ENCODE measurements at regions not wholly inside any gene's neighbourhood (a gene's known extent, or its start where the extent isn't known, plus 50 kb on each side); places are given as distances from the start of the nearest gene placed in this dataset.

- TF ChIP-seq, protein P1, sequence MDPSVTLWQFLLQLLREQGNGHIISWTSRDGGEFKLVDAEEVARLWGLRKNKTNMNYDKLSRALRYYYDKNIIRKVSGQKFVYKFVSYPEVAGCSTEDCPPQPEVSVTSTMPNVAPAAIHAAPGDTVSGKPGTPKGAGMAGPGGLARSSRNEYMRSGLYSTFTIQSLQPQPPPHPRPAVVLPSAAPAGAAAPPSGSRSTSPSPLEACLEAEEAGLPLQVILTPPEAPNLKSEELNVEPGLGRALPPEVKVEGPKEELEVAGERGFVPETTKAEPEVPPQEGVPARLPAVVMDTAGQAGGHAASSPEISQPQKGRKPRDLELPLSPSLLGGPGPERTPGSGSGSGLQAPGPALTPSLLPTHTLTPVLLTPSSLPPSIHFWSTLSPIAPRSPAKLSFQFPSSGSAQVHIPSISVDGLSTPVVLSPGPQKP (IDR thresholded peaks at IDR 0.05; ENCODE audit: low read depth, low read length): no peak
- TF ChIP-seq MXI1 (IDR thresholded peaks at IDR 0.05; ENCODE audit: low read depth, low read length): no peak
- TF ChIP-seq CUX1 (IDR thresholded peaks at IDR 0.05; ENCODE audit: insufficient replicate concordance, low read depth, low read length): no peak
- no peak for TF ChIP-seq USF1 (IDR thresholded peaks at IDR 0.05; ENCODE audit: borderline replicate concordance, extremely low read length, insufficient read depth, low read depth, low read length)
- TF ChIP-seq FOS (IDR thresholded peaks at IDR 0.05; ENCODE audit: borderline replicate concordance, extremely low read depth, insufficient read length): no peak
- TF ChIP-seq MYC (IDR thresholded peaks at IDR 0.05; ENCODE audit: insufficient read depth, insufficient read length, insufficient replicate concordance, low read length, severe bottlenecking): no peak
- peak; percentile 60 for TF ChIP-seq IKZF1 (conservative IDR thresholded peaks at IDR 0.05)
- TF ChIP-seq STAT3 (IDR thresholded peaks at IDR 0.05; ENCODE audit: low read depth, low read length): peak; percentile 37; the same call in 1 of the 2 replicates
- no peak for TF ChIP-seq PRDM15 (CRISPR knock-in tag; IDR thresholded peaks at IDR 0.05)
- 0 out of 2 replicates have a peak, but pooled peaks have one; percentile 22 for TF ChIP-seq ZNF592 (IDR thresholded peaks at IDR 0.05)
- peak; percentile 65 for TF ChIP-seq ATF7 (IDR thresholded peaks at IDR 0.05; ENCODE audit: low read depth)
- TF ChIP-seq FOXK2 (IDR thresholded peaks at IDR 0.05): no peak
Measured at GRCh38 chr21:14877581-14878228, 187.1 kb downstream of the NRIP1 start (continued).
